ENCODE measurements at regions not wholly inside any gene's neighbourhood (a gene's known extent, or its start where the extent isn't known, plus 50 kb on each side); places are given as distances from the start of the nearest gene placed in this dataset.

GRCh38 chr4:110702326-110702725, 79.4 kb upstream of the PITX2 start:
- H3K4me3 ChIP-seq (ENCODE audit: low read depth, low read length): no peak overlapping the region
- TF ChIP-seq CTCF (conservative IDR thresholded peaks at IDR 0.05; ENCODE audit: low read depth, low read length): no peak
- no peak for DNase-seq (ENCODE audit: low read depth)

- TF ChIP-seq CTCF (conservative IDR thresholded peaks at IDR 0.05; ENCODE audit: low read depth, low read length): no peak
- no peak overlapping the region for H3K4me3 ChIP-seq (ENCODE audit: low read depth, low read length)
- DNase-seq (ENCODE audit: low read depth): no peak
Observed at GRCh38 chr4:110704748-110705439, 82.0 kb upstream of the PITX2 start.

- TF ChIP-seq CTCF (conservative IDR thresholded peaks at IDR 0.05; ENCODE audit: low read depth, low read length): no peak
- no peak overlapping the region for H3K4me3 ChIP-seq (ENCODE audit: low read depth, low read length)
- no peak for DNase-seq (ENCODE audit: low read depth)
Observed at GRCh38 chr4:110705440-110705782, 82.5 kb upstream of the PITX2 start.

- no peak overlapping the region for H3K4me3 ChIP-seq (ENCODE audit: low read depth, low read length)
- no peak for DNase-seq (ENCODE audit: low read depth)
- no peak for TF ChIP-seq CTCF (conservative IDR thresholded peaks at IDR 0.05; ENCODE audit: low read depth, low read length)
Observed at GRCh38 chr4:110710070-110710469, 87.2 kb upstream of the PITX2 start.

GRCh38 chr4:110712486-110712885, 89.6 kb upstream of the PITX2 start:
- no peak for DNase-seq (ENCODE audit: low read depth)
- no peak for TF ChIP-seq CTCF (conservative IDR thresholded peaks at IDR 0.05; ENCODE audit: low read depth, low read length)
- H3K4me3 ChIP-seq (ENCODE audit: low read depth, low read length): no peak overlapping the region

- no peak for DNase-seq (ENCODE audit: low read depth)
- H3K4me3 ChIP-seq (ENCODE audit: low read depth, low read length): no peak overlapping the region
- no peak for TF ChIP-seq CTCF (conservative IDR thresholded peaks at IDR 0.05; ENCODE audit: low read depth, low read length)
Observed at GRCh38 chr4:110730318-110730717, 107.4 kb upstream of the PITX2 start.

GRCh38 chr4:110733901-110734300, 111.0 kb upstream of the PITX2 start:
- H3K4me3 ChIP-seq (ENCODE audit: low read depth, low read length): no peak overlapping the region
- TF ChIP-seq CTCF (conservative IDR thresholded peaks at IDR 0.05; ENCODE audit: low read depth, low read length): no peak
- no peak for DNase-seq (ENCODE audit: low read depth)
